ENCODE measurements at regions not wholly inside any gene's neighbourhood (a gene's known extent, or its start where the extent isn't known, plus 50 kb on each side); places are given as distances from the start of the nearest gene placed in this dataset.

DNA sequence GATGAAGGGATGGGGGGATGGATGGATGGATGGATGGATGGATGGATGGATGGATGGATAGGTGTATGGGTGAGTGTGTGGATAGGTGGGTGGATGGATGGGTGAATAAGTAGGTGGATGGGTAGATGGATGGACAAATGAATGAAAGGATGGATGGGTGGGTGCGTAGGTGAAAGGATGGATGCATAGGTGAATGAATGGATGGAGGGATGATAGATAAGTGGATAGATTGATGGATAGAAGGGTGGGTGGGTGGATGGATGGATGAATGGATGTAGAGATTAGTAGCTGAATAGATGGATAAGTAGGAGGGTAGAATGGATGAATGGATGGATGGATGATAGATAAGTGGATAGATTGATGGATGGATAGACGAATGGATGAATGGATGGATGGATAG lies 152.7 kb downstream of the MN1 start:
- H3K36me3 ChIP-seq (ENCODE audit: insufficient read depth, low read length), result no peaks in the 10 kb centered on the region
- H3K27ac ChIP-seq (ENCODE audit: low read depth, low read length, poor library complexity, severe bottlenecking), result no peak overlapping the region
- no peak overlapping the region for H3K4me3 ChIP-seq (ENCODE audit: low read depth, low read length, poor library complexity, severe bottlenecking)
- H3K27me3 ChIP-seq (ENCODE audit: insufficient read depth, low read length), result no peaks in the 10 kb centered on the region; the same call in 1 of the 2 replicates
- no peaks in the 10 kb centered on the region for H3F3A ChIP-seq (ENCODE audit: insufficient read depth, low read length)
- H3K9ac ChIP-seq (ENCODE audit: low read length), result no peak overlapping the region
- no peaks in the 10 kb centered on the region for H4K20me1 ChIP-seq (ENCODE audit: insufficient read depth, low read length)
- TF ChIP-seq, protein P1, sequence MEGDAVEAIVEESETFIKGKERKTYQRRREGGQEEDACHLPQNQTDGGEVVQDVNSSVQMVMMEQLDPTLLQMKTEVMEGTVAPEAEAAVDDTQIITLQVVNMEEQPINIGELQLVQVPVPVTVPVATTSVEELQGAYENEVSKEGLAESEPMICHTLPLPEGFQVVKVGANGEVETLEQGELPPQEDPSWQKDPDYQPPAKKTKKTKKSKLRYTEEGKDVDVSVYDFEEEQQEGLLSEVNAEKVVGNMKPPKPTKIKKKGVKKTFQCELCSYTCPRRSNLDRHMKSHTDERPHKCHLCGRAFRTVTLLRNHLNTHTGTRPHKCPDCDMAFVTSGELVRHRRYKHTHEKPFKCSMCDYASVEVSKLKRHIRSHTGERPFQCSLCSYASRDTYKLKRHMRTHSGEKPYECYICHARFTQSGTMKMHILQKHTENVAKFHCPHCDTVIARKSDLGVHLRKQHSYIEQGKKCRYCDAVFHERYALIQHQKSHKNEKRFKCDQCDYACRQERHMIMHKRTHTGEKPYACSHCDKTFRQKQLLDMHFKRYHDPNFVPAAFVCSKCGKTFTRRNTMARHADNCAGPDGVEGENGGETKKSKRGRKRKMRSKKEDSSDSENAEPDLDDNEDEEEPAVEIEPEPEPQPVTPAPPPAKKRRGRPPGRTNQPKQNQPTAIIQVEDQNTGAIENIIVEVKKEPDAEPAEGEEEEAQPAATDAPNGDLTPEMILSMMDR (IDR thresholded peaks at IDR 0.05; ENCODE audit: low read length), result no peak
- TF ChIP-seq EZH2 (IDR thresholded peaks at IDR 0.05; ENCODE audit: borderline replicate concordance, low read length), result no peak
- H3K9me3 ChIP-seq (ENCODE audit: low read length), result no peaks in the 10 kb centered on the region
- no peaks in the 10 kb centered on the region for H3K4me1 ChIP-seq (ENCODE audit: insufficient read depth, low read length, severe bottlenecking)
- no peak overlapping the region for H3K4me2 ChIP-seq (ENCODE audit: low read length)
- no peak overlapping the region for H2AFZ ChIP-seq (ENCODE audit: low read length)
- no peaks in the 10 kb centered on the region for H3K9me2 ChIP-seq (ENCODE audit: low read depth, low read length)
- no peaks in the 10 kb centered on the region for H3K79me2 ChIP-seq (ENCODE audit: insufficient read depth, low read length)

DNA sequence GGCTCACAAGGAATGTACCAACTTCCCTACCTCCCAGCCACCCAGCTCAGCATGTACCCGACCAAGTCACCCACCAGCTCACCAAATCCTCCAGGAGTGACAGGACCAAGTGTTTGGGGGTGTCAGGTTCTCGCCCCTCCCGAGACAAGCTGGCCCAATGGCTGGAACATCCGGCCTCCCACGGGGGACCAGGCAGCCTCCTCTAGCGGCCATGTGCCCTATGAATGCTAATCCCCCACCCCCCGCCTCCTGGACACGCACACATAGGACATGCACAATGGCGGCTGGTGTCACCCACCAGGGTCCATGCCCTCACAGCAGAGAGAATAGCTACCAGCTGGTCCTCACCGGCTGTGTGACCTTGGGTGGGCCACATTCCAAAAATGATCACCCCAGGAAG lies 151.0 kb downstream of the MN1 start:
- Histone ChIP-seq H4K20me1 (ENCODE audit: insufficient read depth, low read length) (no peaks in the 10 kb centered on the region), H3K79me2 (ENCODE audit: insufficient read depth, low read length) (no peaks in the 10 kb centered on the region), H3K27ac (ENCODE audit: low read depth, low read length, poor library complexity, severe bottlenecking) (no peak overlapping the region), H3F3A (ENCODE audit: insufficient read depth, low read length) (no peaks in the 10 kb centered on the region), H3K9ac (ENCODE audit: low read length) (no peak overlapping the region), H3K4me3 (ENCODE audit: low read depth, low read length, poor library complexity, severe bottlenecking) (no peak overlapping the region), H3K9me2 (ENCODE audit: low read depth, low read length) (no peaks in the 10 kb centered on the region), H3K4me1 (ENCODE audit: insufficient read depth, low read length, severe bottlenecking) (no peaks in the 10 kb centered on the region), H2AFZ (ENCODE audit: low read length) (no peak overlapping the region), H3K9me3 (ENCODE audit: low read length) (no peaks in the 10 kb centered on the region), H3K4me2 (ENCODE audit: low read length) (no peak overlapping the region), H3K36me3 (ENCODE audit: insufficient read depth, low read length) (no peaks in the 10 kb centered on the region), H3K27me3 (ENCODE audit: insufficient read depth, low read length) (no peaks in the 10 kb centered on the region)
- TF ChIP-seq, protein P1 (IDR thresholded peaks at IDR 0.05; ENCODE audit: low read length), result no peak
- TF ChIP-seq EZH2 (IDR thresholded peaks at IDR 0.05; ENCODE audit: borderline replicate concordance, low read length), result no peak

DNA sequence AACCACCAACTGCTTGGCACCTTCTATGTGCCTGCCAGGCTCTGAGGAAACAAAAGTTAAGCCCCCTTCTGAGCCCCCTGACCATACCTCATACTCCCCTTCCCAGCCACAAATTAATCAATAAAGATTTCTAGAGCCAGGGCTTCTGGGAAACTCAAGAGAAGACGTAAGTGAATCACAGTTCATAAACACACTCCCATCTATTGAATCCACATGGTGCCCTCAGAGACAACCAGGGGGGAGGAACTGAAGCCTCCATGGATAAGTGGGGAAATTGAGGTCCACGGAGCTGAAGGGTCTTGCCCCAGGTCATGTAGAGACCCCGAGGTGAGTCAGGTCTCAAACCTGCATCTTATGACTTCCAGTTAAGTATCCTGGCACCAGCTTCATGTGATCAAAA lies 150.6 kb downstream of the MN1 start:
- no peaks in the 10 kb centered on the region for H3K9me3 ChIP-seq (ENCODE audit: low read length)
- no peaks in the 10 kb centered on the region for H3F3A ChIP-seq (ENCODE audit: insufficient read depth, low read length)
- H3K27ac ChIP-seq (ENCODE audit: low read depth, low read length, poor library complexity, severe bottlenecking), result no peak overlapping the region
- no peak overlapping the region for H2AFZ ChIP-seq (ENCODE audit: low read length)
- TF ChIP-seq, protein P1 (IDR thresholded peaks at IDR 0.05; ENCODE audit: low read length), result no peak
- no peak for TF ChIP-seq EZH2 (IDR thresholded peaks at IDR 0.05; ENCODE audit: borderline replicate concordance, low read length)
- no peak overlapping the region for H3K9ac ChIP-seq (ENCODE audit: low read length)
- H3K4me3 ChIP-seq (ENCODE audit: low read depth, low read length, poor library complexity, severe bottlenecking), result no peak overlapping the region
- H3K36me3 ChIP-seq (ENCODE audit: insufficient read depth, low read length), result no peaks in the 10 kb centered on the region
- no peaks in the 10 kb centered on the region for H3K27me3 ChIP-seq (ENCODE audit: insufficient read depth, low read length)
- H3K4me1 ChIP-seq (ENCODE audit: insufficient read depth, low read length, severe bottlenecking), result no peaks in the 10 kb centered on the region
- H3K4me2 ChIP-seq (ENCODE audit: low read length), result no peak overlapping the region
- H3K9me2 ChIP-seq (ENCODE audit: low read depth, low read length), result no peaks in the 10 kb centered on the region
- H4K20me1 ChIP-seq (ENCODE audit: insufficient read depth, low read length), result no peaks in the 10 kb centered on the region
- H3K79me2 ChIP-seq (ENCODE audit: insufficient read depth, low read length), result no peaks in the 10 kb centered on the region

All from OCI-LY1 (cell line).